GM19239 (cell line): ENCODE measurements at regions not wholly inside any gene's neighbourhood (a gene's known extent, or its start where the extent isn't known, plus 50 kb on each side); places are given as distances from the start of the nearest gene placed in this dataset.
A peak's percentile ranks its signal among the peaks of the same experiment; 100 is the strongest.

Experiments
- DNase-seq: peaks from one replicate; pipeline ENCODE4 v3.0.0; 2011; ENCODE audit warnings: low spot score; ENCODE audit not compliant: insufficient read length
- FAIRE-seq: peaks from 2 replicates; lab custom pipeline; 2011; peaks lifted over from hg19 to GRCh38; lab: Jason Lieb, UNC

DNA sequence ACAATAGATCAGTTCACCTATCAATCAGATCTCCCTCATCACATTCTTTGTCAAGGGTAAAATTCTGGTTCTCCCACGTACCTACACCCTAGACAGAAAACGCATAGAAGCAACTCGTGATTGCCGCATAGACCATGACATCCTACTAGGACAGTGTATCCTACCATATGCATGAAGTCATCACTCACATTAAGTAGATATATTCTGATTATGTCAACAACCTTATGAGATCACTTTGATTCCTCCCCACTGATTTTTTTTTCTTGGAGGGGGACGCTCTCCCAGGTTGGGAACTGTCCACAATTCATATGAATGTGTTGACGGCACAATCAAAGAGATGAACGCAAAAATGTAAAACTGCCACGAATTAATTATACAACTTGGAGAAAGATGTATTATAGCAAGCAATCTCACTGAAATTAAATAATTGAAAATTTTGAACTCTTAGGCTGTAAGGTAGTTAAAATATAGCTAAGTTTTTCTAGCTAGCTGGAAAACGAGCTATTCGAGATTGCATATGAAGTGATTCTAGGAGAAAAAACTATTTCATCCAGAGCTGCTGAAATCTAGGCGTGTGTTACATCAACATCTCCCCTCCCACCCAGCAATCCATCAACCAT lies 82.5 kb upstream of the CCDC28A start:
- no peak for FAIRE-seq
- DNase-seq: no peak

DNA sequence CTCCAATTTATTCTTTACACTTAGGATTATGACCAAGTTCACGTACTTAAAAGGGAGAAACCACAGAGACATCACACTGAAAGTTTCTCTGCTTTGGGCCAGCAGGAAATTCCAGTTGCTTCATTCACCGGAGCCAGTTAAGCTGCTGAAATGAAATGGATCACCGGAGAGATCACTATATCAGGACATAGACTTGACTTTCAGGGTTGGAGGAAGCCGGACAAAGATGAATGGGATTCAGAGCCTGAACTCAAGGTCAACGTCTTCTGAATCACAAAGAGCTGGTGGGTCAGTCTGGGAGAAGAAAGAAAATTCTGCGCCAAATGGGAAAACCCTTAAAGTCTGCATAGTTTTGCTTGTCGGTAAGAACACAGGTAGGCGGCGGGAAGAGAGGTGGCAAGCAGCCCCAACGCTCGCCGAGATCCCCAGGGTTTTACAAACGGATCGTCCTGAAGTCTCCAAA lies 81.9 kb upstream of the CCDC28A start:
- DNase-seq: no peak
- FAIRE-seq: no peak

DNA sequence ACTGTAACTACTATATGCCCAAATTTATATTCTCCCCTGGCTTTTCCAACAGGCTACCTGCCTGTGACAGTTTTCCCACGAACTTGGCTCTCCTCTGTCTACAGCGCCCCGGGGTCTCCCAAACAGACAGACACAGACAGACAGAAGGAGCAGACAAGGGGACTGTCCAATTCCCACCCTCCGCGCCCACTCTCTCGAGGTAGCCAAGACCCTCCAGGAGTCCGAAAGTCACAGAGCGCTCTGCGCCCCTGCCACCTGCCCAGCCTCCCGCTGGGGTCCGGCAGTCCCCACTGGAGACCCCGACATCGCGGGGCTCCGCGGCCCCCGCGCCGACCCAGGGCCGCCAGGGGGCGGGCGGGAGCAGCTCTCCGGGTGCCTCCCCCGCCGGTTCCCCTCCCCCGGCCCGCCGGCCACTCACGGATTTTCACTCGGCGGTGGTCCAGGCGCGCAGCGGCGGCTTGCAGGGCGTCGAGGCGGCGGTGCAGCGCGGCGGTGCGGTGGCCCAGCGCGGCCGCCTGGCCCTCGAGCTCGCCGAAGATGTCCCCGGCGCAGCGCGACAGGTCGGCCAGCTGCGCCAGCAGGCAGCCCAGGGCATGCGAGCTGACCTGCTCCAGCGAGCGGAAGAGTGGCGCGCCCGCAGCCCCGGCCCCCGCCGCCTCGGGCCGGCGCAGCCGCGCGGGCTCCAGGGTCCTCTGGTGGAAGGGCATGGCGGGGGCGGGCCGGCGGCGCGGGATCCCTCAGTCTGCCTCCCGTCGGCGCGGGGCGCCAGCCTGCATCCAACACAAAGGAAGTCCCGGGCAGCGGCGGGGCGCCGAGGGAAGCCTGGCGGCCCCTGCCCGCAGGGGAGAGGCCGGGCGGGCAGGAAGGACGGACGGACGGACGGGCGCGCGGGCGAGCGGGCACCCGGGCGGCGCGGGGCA lies 81.3 kb upstream of the CCDC28A start:
- FAIRE-seq: no peak
- peak; percentile 91 for DNase-seq

DNA sequence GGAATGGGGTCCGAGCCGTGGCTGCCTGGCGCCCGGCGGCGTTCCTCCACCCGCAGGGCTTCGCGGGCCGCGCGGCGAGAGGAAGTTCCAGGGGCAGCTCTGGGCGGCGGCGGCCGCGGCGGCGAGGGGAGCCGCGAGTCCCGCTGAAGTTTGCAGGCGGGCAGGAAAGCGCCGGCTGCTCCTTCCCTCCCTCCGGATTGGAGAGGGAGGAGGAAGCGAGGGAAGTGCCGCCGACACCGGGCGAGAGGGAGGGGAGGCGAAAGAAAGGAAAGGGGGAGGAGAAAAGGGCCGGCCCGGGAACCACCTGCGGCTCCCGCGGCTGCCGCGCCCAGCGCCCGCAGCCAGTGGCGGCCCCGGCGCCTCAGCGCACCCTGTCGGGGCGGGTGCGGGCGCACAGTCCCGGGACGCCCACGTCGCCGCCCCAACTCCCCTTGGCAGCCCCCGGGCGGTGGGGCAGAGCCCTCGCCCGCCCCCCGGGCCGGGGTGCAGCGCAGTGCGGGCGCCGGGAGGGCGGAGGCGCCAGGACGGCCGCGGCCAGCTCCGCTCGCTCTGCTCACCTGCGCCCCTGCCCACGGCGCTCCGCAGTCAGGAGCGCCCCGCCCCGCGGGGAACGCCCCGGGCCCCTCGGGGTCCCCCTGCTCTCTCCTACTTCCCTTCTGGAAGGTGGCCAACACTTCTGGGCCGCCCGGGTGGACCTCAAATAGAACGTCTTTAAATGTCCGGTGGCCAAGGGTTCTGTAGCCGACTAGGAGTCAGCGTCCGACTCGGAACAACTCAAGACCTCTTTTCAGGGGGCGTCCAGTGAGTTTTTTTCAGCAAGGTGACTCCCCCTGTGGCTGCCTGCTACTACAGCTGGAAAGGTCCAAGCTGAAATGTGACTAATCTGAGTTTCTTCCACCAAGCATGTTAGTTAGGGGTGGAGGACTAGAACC lies 80.3 kb upstream of the CCDC28A start:
- DNase-seq (peak; percentile 57), FAIRE-seq (peak; percentile 14)

DNA sequence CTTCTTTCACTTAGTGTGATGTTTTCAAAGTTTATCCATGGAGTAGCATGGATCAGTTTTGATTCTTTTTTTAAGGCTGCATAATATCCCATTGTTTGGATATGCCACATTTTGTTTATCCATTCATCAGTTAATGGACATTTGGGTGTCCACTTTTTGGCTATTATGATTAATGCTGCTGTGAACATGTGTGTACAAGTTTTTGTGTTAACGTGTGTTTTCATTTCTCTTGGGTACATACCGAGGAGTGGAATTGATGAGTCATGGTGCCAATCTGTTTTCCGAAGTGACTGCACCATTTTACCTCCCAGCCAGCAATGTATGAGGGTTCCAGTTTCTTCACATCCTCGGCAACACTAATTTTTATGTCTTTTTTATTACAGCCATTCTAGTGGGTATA lies 78.4 kb upstream of the CCDC28A start:
- DNase-seq (no peak), FAIRE-seq (no peak)

DNA sequence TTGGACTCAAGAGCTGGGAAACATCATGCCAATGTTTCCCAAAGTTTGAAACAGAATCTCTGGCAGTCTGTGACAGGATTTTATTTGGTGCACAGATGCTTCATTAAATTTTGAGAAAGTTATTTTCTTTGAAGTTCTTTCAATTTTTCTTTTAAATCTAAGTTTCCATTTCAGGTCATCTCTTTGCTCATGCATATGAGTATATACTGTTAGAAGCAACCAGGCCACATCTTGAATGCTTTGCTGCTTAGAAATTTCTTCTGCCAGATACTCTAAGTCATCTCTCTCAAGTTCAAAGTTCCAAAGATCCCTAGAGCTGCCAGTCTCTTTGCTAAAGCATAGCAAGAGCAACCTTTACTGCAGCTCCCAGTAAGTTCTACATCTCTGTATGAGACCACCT lies 59.1 kb upstream of the CCDC28A start:
- FAIRE-seq: no peak
- no peak for DNase-seq

DNA sequence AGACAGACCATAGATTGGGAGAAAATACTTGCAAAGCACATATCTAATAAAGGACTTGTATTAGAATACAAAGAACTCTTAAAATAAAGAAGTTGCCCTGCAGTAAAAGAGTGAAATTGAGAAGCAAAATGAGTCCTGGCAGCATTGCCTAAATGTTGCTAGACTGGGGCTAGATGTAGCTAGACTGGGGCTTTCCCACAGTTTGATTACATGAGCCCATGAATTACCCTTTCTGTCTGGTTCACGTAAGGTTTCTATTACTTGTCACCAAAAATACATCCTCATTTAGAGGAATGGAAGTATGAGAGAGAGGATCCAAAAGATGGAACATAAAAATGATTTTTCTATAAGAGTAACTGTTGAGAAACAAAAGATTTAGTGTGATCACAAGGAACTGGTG lies 57.6 kb upstream of the CCDC28A start:
- FAIRE-seq: no peak
- no peak for DNase-seq

DNA sequence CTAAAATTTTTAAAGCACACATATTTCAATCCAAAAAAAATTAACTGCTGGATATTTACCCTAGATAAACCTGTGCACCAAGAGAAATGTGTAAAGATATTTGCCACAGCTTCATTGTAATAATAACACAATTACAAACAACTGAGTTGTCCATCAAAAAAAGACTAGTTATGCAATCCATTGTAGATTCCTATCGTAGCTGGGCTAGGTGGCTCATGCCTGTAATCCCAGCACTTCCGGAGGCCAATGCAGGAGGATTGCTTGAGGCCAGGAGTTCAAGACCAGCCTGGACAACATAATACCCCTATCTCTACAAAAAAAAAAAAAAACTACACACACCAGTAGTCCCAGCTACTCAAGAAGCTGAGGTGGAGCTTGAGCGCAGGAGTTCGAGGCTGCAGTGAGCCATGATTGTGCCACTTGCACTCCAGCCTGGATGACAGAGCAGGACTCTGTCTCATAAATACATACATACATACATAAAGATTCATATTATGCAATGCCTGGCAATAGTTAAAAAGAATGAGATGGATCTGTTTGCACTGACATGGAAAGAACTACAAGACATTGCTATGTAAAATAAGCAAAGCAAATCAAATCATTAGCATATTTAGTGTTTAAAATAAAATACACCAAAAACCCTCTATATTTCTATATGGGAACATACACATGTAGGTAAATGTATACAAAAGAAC lies 56.5 kb upstream of the CCDC28A start:
- DNase-seq (no peak), FAIRE-seq (no peak)

DNA sequence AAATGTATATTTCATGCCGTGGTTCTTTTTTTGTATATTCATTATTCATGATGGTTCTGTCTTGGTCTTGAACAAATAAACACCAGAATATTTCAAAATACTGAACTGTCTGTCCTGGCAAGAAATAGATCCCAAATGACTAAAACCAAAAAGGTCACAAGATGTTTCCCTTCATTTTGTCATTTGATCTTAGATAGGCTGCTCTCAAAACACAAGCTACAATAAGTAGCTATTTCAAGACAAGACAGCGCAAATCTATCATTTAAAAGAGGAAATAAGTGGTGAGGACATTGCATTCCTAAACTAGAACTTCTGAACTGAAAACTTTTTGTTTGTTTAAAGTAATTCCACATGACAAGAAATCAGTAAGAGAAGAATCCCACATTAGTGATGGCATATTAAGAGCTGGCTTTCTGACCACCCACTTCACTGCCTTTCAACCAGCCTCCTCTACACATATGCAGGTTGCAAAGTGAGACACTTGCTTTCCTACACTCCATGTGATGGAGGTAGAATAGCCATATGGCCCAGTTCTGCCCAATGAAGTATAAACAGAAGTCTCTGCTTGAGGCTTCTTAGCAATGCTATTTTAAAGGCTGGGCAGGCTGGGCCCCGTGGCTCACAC lies 54.4 kb upstream of the CCDC28A start:
- DNase-seq (no peak), FAIRE-seq (no peak)

DNA sequence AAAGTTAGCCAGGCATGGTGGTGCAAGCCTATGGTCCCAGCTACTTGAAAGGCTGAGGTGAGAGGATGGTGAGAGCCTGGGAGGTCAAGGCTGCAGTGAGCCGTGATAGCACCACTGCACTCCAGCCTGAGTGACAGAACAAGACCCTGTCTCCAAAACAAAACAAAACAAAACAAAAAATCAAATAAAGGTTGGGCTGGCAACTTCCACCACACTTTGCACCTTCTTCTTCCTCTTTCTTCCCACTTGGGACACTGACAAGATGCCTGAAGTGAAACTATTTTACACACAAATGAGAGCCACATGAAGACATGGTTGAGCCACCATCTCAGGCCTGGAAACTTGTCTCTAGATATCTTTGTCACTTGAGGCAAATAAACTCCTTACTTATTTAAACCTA lies 53.8 kb upstream of the CCDC28A start:
- FAIRE-seq (no peak), DNase-seq (no peak)

DNA sequence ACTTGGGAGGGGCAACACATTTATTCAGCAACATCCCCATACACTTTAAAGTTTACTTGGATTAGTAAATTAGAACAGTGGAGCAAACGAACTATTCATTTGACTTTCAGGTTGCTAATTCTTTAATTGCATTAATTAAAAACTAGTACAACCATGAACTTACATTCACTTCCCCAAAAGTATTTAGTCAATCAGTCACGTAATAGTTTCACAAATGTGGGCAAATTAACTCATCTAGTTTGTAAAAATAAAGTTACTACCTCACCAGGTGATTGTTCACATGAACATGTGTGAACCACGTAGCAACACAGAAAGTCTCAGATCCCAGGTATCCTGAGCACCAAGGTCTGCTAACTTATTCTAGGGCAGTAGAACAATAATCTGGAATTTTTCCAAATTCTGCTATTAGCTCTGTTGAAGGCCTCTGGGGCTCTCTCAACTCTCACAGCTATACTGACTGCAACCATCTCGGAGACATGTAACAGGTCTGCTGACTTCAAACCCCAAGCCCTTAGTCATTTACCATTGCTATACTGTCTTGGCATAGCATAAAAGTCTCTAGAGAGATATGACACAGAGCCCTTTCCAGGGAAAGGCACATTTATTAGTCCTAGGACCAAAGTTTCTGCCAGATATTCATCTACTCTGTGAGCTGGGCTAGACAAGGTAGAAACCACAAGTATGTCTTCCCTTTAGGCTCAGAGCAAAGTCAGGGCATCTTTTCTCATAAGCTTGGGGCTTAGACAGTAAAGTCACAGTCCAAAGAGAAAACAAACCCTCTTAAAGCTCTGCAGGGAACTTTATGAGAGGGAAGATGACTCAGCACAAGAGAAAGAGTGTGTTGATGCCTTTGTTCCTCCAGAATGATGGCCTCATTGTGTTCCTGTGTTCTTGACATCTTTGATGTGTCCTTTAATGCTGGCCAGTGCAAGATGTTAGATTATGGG lies 50.9 kb upstream of the CCDC28A start:
- DNase-seq: no peak
- FAIRE-seq: peak; percentile 40
